ENCODE measurements at regions not wholly inside any gene's neighbourhood (a gene's known extent, or its start where the extent isn't known, plus 50 kb on each side); places are given as distances from the start of the nearest gene placed in this dataset.

DNA sequence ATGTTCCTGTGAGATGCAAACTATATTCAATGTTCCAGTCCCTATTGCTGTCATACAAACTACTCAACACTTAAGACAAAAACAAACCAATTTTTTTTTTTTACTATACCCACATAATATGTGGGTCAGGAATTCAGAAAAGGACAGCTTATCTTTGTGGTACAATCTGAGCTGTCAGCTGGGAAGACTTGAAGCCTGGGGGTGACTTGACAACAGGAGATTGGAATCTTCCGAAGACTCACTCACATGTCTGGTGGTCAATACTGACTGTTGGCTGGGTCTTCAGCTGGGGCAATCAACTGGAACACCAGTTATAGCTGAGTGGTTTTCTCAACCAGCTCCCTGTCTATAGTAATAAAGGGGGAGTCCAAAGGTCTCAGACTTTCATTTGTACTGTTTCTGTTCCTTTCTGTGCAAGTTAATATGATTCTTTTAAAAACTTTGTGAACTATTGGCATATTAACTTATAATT, 81.7 kb upstream of the ATP1B1 start:
- TF ChIP-seq, protein P1, sequence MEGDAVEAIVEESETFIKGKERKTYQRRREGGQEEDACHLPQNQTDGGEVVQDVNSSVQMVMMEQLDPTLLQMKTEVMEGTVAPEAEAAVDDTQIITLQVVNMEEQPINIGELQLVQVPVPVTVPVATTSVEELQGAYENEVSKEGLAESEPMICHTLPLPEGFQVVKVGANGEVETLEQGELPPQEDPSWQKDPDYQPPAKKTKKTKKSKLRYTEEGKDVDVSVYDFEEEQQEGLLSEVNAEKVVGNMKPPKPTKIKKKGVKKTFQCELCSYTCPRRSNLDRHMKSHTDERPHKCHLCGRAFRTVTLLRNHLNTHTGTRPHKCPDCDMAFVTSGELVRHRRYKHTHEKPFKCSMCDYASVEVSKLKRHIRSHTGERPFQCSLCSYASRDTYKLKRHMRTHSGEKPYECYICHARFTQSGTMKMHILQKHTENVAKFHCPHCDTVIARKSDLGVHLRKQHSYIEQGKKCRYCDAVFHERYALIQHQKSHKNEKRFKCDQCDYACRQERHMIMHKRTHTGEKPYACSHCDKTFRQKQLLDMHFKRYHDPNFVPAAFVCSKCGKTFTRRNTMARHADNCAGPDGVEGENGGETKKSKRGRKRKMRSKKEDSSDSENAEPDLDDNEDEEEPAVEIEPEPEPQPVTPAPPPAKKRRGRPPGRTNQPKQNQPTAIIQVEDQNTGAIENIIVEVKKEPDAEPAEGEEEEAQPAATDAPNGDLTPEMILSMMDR (IDR thresholded peaks at IDR 0.05) = no peak
- TF ChIP-seq POLR2A (IDR thresholded peaks at IDR 0.05) (no peak), EP300 (IDR thresholded peaks at IDR 0.05) (no peak)

All from tibial nerve (tissue), 4 donors.